ENCODE measurements at regions not wholly inside any gene's neighbourhood (a gene's known extent, or its start where the extent isn't known, plus 50 kb on each side); places are given as distances from the start of the nearest gene placed in this dataset.

DNA sequence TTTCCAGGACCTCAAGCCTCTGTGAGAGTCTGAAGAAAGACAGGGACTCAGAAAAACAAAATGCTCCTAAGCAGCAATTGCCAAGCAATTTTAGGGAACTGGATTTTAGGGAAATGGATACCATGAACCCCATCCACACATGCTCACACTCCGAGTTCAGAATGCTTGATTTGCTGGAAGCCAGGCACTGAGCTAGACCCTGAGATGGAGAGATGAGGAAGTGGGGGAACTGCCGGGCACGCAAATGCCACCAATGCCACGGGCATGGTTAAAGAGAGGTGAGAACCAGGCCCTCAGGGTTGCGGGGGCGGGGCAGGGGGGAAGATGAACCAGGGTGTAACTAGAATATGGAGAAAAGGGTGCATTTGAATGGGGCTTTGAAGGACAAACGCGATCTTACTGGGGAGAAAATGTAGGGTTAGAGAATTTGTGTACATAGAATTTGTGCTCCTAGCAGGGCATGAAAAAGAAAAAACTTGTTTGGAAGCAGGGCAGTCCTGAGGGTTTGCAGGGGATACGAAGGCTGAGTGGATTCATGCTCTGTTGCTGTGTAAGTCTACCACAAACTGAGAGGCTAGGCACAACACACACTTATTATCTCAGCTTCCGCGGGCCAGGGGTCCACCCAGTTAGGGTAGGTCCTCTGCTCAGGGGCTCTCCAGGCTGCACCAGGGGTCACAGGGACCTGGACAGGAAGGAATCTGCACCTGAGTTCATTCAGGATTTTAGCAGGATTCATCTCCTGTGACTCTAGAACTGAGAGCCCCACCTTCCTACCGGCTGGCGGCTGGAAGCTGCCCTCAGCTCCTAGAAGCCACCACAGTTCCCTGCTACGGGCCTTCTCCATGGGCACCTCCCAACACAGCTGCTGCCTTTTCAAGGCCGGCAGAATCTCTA is 108.0 kb downstream of the SNX5 start:
- Histone ChIP-seq H3K4me1 (ENCODE audit: control insufficient read depth, insufficient read depth, low read length) (peaks cover 2% of the 10 kb centered on the region; the same call in 1 of the 2 replicates), H4K8ac (ENCODE audit: low read depth in 2 of 2, low read length in 2 of 2) (no peak overlapping the region), H3K79me1 (ENCODE audit: low read depth in 1 of 2, low read length in 2 of 2) (no peaks in the 10 kb centered on the region), H3K9me3 (ENCODE audit: control insufficient read depth, insufficient read depth, low read length) (0 out of 2 replicates have a peak, but pooled peaks cover 2% of the 10 kb centered on the region), H3K4me3 (ENCODE audit: insufficient read depth, low read depth, low read length) (no peak overlapping the region), H3K14ac (replicated peaks; ENCODE audit: low read depth, low read length) (no peak overlapping the region), H2BK20ac (ENCODE audit: low read depth, low read length) (no peak overlapping the region), H3K27ac (ENCODE audit: insufficient read depth, low read length) (no peak overlapping the region), H3K56ac (ENCODE audit: extremely low read depth, insufficient read depth, low read length) (no peak overlapping the region), H2BK120ac (ENCODE audit: low read depth, low read length) (no peak overlapping the region), H2BK5ac (ENCODE audit: low read depth, low read length, poor library complexity, severe bottlenecking) (no peak overlapping the region), H2AK5ac (ENCODE audit: low read depth, low read length) (no peak overlapping the region), H2AK9ac (replicated peaks; ENCODE audit: low read depth, low read length, poor library complexity) (no peak overlapping the region), H3K4ac (ENCODE audit: low read depth, low read length) (no peak overlapping the region), H3K9ac (ENCODE audit: low read depth, low read length) (no peak overlapping the region), H3K36me3 (ENCODE audit: control insufficient read depth, insufficient read depth, low read length) (no peaks in the 10 kb centered on the region), H3K27me3 (ENCODE audit: control insufficient read depth, insufficient read depth, low read length) (peaks cover 3% of the 10 kb centered on the region), H4K91ac (ENCODE audit: insufficient read depth, low read depth, low read length) (no peak overlapping the region), H2BK15ac (ENCODE audit: low read depth, low read length) (no peak overlapping the region), H3K23ac (ENCODE audit: low read depth, low read length) (no peak overlapping the region), H3K18ac (ENCODE audit: low read depth, low read length) (no peak overlapping the region), H2AFZ (replicated peaks; ENCODE audit: low read length, poor library complexity) (no peak overlapping the region), H3K4me2 (ENCODE audit: low read depth, low read length) (no peak overlapping the region), H4K5ac (ENCODE audit: low read depth, low read length) (no peak overlapping the region), H3K9me1 (ENCODE audit: insufficient read depth, low read length) (peaks cover 4% of the 10 kb centered on the region; the same call in 1 of the 2 replicates), H4K20me1 (ENCODE audit: insufficient read depth, low read length) (no peaks in the 10 kb centered on the region)
- POLR2A ChIA-PET (ENCODE audit: unreplicated experiment), result no interaction called here
- no peak for DNase-seq
- BruUV-seq (replicated peaks), result no TSS peak
- dilution Hi-C loops (cut with HindIII; ENCODE audit: low sequenced_read_pairs, unreplicated experiment), result no loop called here
- no peak for ATAC-seq (ENCODE audit: low read depth)
- in situ Hi-C loops (cut with MboI; ENCODE audit: low sequenced_read_pairs), result no loop called here
- TF ChIP-seq, protein P1, sequence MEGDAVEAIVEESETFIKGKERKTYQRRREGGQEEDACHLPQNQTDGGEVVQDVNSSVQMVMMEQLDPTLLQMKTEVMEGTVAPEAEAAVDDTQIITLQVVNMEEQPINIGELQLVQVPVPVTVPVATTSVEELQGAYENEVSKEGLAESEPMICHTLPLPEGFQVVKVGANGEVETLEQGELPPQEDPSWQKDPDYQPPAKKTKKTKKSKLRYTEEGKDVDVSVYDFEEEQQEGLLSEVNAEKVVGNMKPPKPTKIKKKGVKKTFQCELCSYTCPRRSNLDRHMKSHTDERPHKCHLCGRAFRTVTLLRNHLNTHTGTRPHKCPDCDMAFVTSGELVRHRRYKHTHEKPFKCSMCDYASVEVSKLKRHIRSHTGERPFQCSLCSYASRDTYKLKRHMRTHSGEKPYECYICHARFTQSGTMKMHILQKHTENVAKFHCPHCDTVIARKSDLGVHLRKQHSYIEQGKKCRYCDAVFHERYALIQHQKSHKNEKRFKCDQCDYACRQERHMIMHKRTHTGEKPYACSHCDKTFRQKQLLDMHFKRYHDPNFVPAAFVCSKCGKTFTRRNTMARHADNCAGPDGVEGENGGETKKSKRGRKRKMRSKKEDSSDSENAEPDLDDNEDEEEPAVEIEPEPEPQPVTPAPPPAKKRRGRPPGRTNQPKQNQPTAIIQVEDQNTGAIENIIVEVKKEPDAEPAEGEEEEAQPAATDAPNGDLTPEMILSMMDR (conservative IDR thresholded peaks at IDR 0.05; ENCODE audit: low read depth, low read length), result no peak
- TF ChIP-seq NFE2L2 (IDR thresholded peaks at IDR 0.05; ENCODE audit: low read depth, low read length) (no peak), MAFK (IDR thresholded peaks at IDR 0.05; ENCODE audit: low read depth, low read length) (no peak)
- WGBS, 2 experiments (ENCODE audit: extremely low coverage in 2 of 2, insufficient read length in 1 of 2), result 92% methylated on average over 8 of the region's 15 CpGs; no CpG with 5 or more reads in 1 of the 2 experiments
- intact Hi-C loops (cut with micrococcal nuclease), result no loop called here
- CTCF ChIA-PET, result no interaction called here

Data from IMR-90 (cell line).